ENCODE measurements at regions not wholly inside any gene's neighbourhood (a gene's known extent, or its start where the extent isn't known, plus 50 kb on each side); places are given as distances from the start of the nearest gene placed in this dataset.
A peak's percentile ranks its signal among the peaks of the same experiment; 100 is the strongest.
"Not testable (repeated sequence)": the region's sequence is repeated elsewhere in the genome, so short reads cannot be mapped to it uniquely, and the experiment has no call there.

- no peaks in the 10 kb centered on the region for H3K27me3 ChIP-seq (ENCODE audit: control insufficient read depth, insufficient read depth, low read length)
- H3K4me3 ChIP-seq (ENCODE audit: low read depth, low read length) = no peak overlapping the region
- no peaks in the 10 kb centered on the region for H3K36me3 ChIP-seq (ENCODE audit: control insufficient read depth, insufficient read depth, low read length)
- no peak for DNase-seq (ENCODE audit: low read depth)
- no peak for TF ChIP-seq CTCF (IDR thresholded peaks at IDR 0.05; ENCODE audit: insufficient read depth, low read length, poor library complexity, severe bottlenecking)
These were observed 1456.7 kb upstream of the CELF2 start for GRCh38 chr10:9560976-9561375.

GRCh38 chr10:9561821-9562505, 1455.7 kb upstream of the CELF2 start:
- Histone ChIP-seq H3K27me3 (ENCODE audit: control insufficient read depth, insufficient read depth, low read length) (no peaks in the 10 kb centered on the region), H3K36me3 (ENCODE audit: control insufficient read depth, insufficient read depth, low read length) (no peaks in the 10 kb centered on the region), H3K4me3 (ENCODE audit: low read depth, low read length) (no peak overlapping the region)
- no peak for TF ChIP-seq CTCF (IDR thresholded peaks at IDR 0.05; ENCODE audit: insufficient read depth, low read length, poor library complexity, severe bottlenecking)
- DNase-seq (ENCODE audit: low read depth) = no peak

GRCh38 chr10:9577746-9578145, 1439.9 kb upstream of the CELF2 start:
- no peaks in the 10 kb centered on the region for H3K27me3 ChIP-seq (ENCODE audit: control insufficient read depth, insufficient read depth, low read length)
- H3K4me3 ChIP-seq (ENCODE audit: low read depth, low read length) = no peak overlapping the region
- no peaks in the 10 kb centered on the region for H3K36me3 ChIP-seq (ENCODE audit: control insufficient read depth, insufficient read depth, low read length)
- TF ChIP-seq CTCF (IDR thresholded peaks at IDR 0.05; ENCODE audit: insufficient read depth, low read length, poor library complexity, severe bottlenecking) = no peak
- DNase-seq (ENCODE audit: low read depth) = no peak

GRCh38 chr10:9579110-9579705, 1438.5 kb upstream of the CELF2 start:
- Histone ChIP-seq H3K36me3 (ENCODE audit: control insufficient read depth, insufficient read depth, low read length) (no peaks in the 10 kb centered on the region), H3K27me3 (ENCODE audit: control insufficient read depth, insufficient read depth, low read length) (no peaks in the 10 kb centered on the region), H3K4me3 (ENCODE audit: low read depth, low read length) (no peak overlapping the region)
- peak; percentile 1 for DNase-seq (ENCODE audit: low read depth)
- TF ChIP-seq CTCF (IDR thresholded peaks at IDR 0.05; ENCODE audit: insufficient read depth, low read length, poor library complexity, severe bottlenecking) = no peak

- H3K36me3 ChIP-seq (ENCODE audit: control insufficient read depth, insufficient read depth, low read length); DNase-seq (ENCODE audit: low read depth); H3K4me3 ChIP-seq (ENCODE audit: low read depth, low read length); H3K27me3 ChIP-seq (ENCODE audit: control insufficient read depth, insufficient read depth, low read length): not testable (repeated sequence)
These were observed 1434.9 kb upstream of the CELF2 start for GRCh38 chr10:9582803-9583202.

- no peak for TF ChIP-seq CTCF (IDR thresholded peaks at IDR 0.05; ENCODE audit: insufficient read depth, low read length, poor library complexity, severe bottlenecking)
- H3K36me3 ChIP-seq (ENCODE audit: control insufficient read depth, insufficient read depth, low read length) = no peaks in the 10 kb centered on the region
- peak; percentile 72 for DNase-seq (ENCODE audit: low read depth)
- no peaks in the 10 kb centered on the region for H3K27me3 ChIP-seq (ENCODE audit: control insufficient read depth, insufficient read depth, low read length)
- H3K4me3 ChIP-seq (ENCODE audit: low read depth, low read length) = no peak overlapping the region
These were observed 1421.2 kb upstream of the CELF2 start for GRCh38 chr10:9596368-9596920.

All from kidney epithelial cell (primary cell).